ENCODE measurements at regions not wholly inside any gene's neighbourhood (a gene's known extent, or its start where the extent isn't known, plus 50 kb on each side); places are given as distances from the start of the nearest gene placed in this dataset.

DNA sequence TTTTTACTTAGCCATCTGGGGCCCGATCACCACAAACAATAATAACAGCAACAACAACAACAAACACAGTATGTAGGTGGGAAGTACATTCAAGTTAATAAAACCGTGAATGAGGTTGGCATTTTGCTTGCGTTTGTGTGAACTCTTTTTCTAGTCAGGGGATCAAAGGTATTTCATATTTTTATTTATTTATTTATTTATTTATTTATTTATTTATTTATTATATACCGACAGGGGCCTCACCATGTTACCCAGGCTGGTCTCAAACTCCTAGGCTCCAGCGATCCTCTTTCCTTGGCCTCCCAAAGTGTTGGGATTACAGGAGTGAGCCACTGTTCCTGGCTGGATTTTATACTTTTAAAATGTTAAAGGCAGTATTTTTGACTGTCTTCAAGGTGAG is 325.4 kb downstream of the RAPGEF2 start:
- Histone ChIP-seq H3K4me1 (ENCODE audit: control insufficient read depth in 1 of 2, insufficient read depth in 2 of 2, low read length in 2 of 2) (no peaks in the 10 kb centered on the region), H3K36me3 (ENCODE audit: control insufficient read depth in 1 of 2, insufficient read depth in 2 of 2, low read length in 2 of 2) (no peaks in the 10 kb centered on the region), H3K27me3 (ENCODE audit: low read depth, low read length) (no peaks in the 10 kb centered on the region), H3K9me3 (ENCODE audit: control insufficient read depth in 1 of 2, low read length in 2 of 2) (no peaks in the 10 kb centered on the region), H3K4me3 (ENCODE audit: low read depth in 1 of 2, low read length in 2 of 2) (no peak overlapping the region), H3K27ac (ENCODE audit: low read length) (no peak overlapping the region)

DNA sequence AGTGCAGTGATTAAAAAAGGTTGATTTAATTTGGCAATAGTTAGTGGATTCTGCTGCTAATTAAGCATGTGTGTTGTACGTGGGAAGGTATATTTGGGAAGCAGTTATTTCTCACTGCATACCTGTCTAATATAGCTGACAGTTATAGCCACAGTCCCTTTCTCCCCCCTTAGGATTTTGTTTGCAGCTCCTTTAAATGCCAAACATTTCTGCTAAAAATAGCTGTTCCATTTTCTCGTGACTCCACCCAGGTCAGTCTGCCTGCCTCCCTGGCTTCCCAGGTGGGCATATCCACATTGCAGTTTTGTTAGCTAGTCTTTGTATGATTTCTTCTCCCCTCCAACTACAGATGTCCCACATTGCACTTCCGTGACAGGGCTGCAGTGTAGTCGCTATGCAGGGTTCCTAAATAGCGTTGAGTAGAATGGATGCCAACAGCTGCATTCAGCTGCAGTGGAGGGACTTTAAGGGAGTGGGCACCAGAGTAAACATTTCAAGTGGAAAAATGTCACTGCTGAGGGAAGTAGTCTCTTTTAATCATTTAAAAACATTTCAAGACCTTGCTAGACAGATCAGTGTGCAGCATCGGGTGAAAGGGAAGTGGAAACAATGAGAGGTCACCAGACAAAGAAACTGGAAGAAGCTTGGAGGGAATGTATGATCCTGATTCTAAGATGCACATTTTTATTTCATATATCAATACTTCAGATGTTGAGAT is 326.3 kb downstream of the RAPGEF2 start:
- H3K36me3 ChIP-seq (ENCODE audit: control insufficient read depth in 1 of 2, insufficient read depth in 2 of 2, low read length in 2 of 2) = no peaks in the 10 kb centered on the region
- no peak overlapping the region for H3K27ac ChIP-seq (ENCODE audit: low read length)
- no peak overlapping the region for H3K4me3 ChIP-seq (ENCODE audit: low read depth in 1 of 2, low read length in 2 of 2)
- H3K27me3 ChIP-seq (ENCODE audit: low read depth, low read length) = no peaks in the 10 kb centered on the region
- no peaks in the 10 kb centered on the region for H3K9me3 ChIP-seq (ENCODE audit: control insufficient read depth in 1 of 2, low read length in 2 of 2)
- H3K4me1 ChIP-seq (ENCODE audit: control insufficient read depth in 1 of 2, insufficient read depth in 2 of 2, low read length in 2 of 2) = no peaks in the 10 kb centered on the region

GRCh38 chr4:159429693-159430035 is 326.8 kb downstream of the RAPGEF2 start:
- Histone ChIP-seq H3K27me3 (ENCODE audit: low read depth, low read length) (no peaks in the 10 kb centered on the region), H3K9me3 (ENCODE audit: control insufficient read depth in 1 of 2, low read length in 2 of 2) (no peaks in the 10 kb centered on the region), H3K4me3 (ENCODE audit: low read depth in 1 of 2, low read length in 2 of 2) (no peak overlapping the region), H3K36me3 (ENCODE audit: control insufficient read depth in 1 of 2, insufficient read depth in 2 of 2, low read length in 2 of 2) (no peaks in the 10 kb centered on the region), H3K27ac (ENCODE audit: low read length) (no peak overlapping the region), H3K4me1 (ENCODE audit: control insufficient read depth in 1 of 2, insufficient read depth in 2 of 2, low read length in 2 of 2) (no peaks in the 10 kb centered on the region)

- no peak overlapping the region for H3K4me3 ChIP-seq (ENCODE audit: low read depth in 1 of 2, low read length in 2 of 2)
- no peaks in the 10 kb centered on the region for H3K4me1 ChIP-seq (ENCODE audit: control insufficient read depth in 1 of 2, insufficient read depth in 2 of 2, low read length in 2 of 2)
- no peaks in the 10 kb centered on the region for H3K36me3 ChIP-seq (ENCODE audit: control insufficient read depth in 1 of 2, insufficient read depth in 2 of 2, low read length in 2 of 2)
- no peaks in the 10 kb centered on the region for H3K27me3 ChIP-seq (ENCODE audit: low read depth, low read length)
- H3K9me3 ChIP-seq (ENCODE audit: control insufficient read depth in 1 of 2, low read length in 2 of 2) = no peaks in the 10 kb centered on the region
- no peak overlapping the region for H3K27ac ChIP-seq (ENCODE audit: low read length)
Measured at GRCh38 chr4:159430896-159431295, 328.0 kb downstream of the RAPGEF2 start.

DNA sequence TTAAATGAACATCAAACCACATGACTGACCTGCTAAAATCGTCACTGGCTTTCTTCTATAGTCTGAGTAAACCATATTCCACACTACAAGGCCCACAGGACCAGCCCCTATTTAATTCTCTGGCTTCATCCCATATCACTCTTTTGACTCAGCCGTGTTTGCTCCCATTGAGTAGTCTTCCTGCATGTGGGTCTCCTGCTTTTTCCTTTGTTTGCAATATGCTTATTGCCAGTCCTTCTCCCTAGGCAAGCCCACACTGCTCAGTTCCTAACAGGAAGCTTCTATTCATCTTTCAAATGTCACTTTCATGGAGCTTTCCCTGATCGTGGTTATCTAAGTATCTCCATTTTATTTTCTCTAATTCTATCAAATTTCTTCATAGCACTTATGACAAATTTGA is 329.6 kb downstream of the RAPGEF2 start:
- no peaks in the 10 kb centered on the region for H3K9me3 ChIP-seq (ENCODE audit: control insufficient read depth in 1 of 2, low read length in 2 of 2)
- no peaks in the 10 kb centered on the region for H3K36me3 ChIP-seq (ENCODE audit: control insufficient read depth in 1 of 2, insufficient read depth in 2 of 2, low read length in 2 of 2)
- no peaks in the 10 kb centered on the region for H3K27me3 ChIP-seq (ENCODE audit: low read depth, low read length)
- H3K4me3 ChIP-seq (ENCODE audit: low read depth in 1 of 2, low read length in 2 of 2) = no peak overlapping the region
- H3K27ac ChIP-seq (ENCODE audit: low read length) = no peak overlapping the region
- H3K4me1 ChIP-seq (ENCODE audit: control insufficient read depth in 1 of 2, insufficient read depth in 2 of 2, low read length in 2 of 2) = no peaks in the 10 kb centered on the region

DNA sequence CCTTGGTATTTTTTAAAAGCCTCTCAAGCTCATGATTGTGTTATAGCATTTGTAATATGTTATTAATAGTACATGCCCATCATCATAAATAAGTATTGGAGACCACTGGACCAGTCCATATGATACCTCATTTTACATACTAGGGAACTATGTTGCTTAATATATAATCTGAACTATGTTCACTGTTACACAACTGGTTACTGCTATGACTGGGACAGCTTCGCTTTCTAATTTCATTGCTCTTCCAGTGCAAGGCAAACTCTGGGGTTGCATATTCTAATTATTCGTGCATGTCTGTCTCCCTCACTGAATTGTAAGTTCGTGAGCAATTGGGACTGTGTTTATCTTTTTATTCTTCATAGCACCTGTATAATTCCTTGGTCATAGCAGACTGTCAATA is 330.5 kb downstream of the RAPGEF2 start:
- H3K36me3 ChIP-seq (ENCODE audit: control insufficient read depth in 1 of 2, insufficient read depth in 2 of 2, low read length in 2 of 2) = no peaks in the 10 kb centered on the region
- H3K4me3 ChIP-seq (ENCODE audit: low read depth in 1 of 2, low read length in 2 of 2) = no peak overlapping the region
- H3K27ac ChIP-seq (ENCODE audit: low read length) = no peak overlapping the region
- H3K27me3 ChIP-seq (ENCODE audit: low read depth, low read length) = no peaks in the 10 kb centered on the region
- no peaks in the 10 kb centered on the region for H3K4me1 ChIP-seq (ENCODE audit: control insufficient read depth in 1 of 2, insufficient read depth in 2 of 2, low read length in 2 of 2)
- no peaks in the 10 kb centered on the region for H3K9me3 ChIP-seq (ENCODE audit: control insufficient read depth in 1 of 2, low read length in 2 of 2)

DNA sequence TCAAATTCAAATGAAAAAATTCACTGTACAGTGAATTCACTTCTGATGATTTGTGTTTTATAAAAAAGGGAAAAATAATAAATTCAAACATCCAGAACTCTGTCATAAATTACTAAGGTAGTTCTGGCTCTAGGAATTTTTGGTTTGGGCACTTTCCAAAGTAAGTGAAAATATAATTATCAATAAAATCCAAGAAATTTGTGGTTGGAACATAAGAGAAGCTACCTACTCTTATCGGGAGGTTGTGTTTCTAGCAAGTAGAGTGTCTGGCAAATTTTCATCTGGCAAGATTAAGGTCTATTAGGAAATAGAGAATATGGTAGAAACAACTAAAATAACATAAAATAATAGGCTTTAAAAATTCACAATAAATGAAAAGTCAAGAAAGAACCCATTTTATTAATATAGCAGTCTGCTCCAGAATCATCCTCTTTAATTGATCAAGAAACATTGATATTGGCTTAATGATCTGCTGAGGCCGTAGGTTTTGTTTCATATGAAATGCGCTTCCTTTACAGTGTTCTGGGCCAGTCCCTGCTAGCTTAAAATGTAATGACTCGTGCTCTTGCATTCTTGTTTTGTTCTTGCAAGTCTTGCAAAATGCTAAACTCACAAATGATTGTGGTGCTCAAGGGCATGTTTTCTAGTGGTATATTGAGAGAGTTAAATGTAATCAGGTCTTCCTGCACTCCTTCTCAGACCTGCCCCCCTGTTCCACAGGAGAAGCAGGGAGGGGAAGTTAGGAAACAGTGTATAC is 331.4 kb downstream of the RAPGEF2 start:
- no peaks in the 10 kb centered on the region for H3K9me3 ChIP-seq (ENCODE audit: control insufficient read depth in 1 of 2, low read length in 2 of 2)
- no peak overlapping the region for H3K27ac ChIP-seq (ENCODE audit: low read length)
- H3K27me3 ChIP-seq (ENCODE audit: low read depth, low read length) = no peaks in the 10 kb centered on the region
- H3K36me3 ChIP-seq (ENCODE audit: control insufficient read depth in 1 of 2, insufficient read depth in 2 of 2, low read length in 2 of 2) = no peaks in the 10 kb centered on the region
- no peak overlapping the region for H3K4me3 ChIP-seq (ENCODE audit: low read depth in 1 of 2, low read length in 2 of 2)
- no peaks in the 10 kb centered on the region for H3K4me1 ChIP-seq (ENCODE audit: control insufficient read depth in 1 of 2, insufficient read depth in 2 of 2, low read length in 2 of 2)

DNA sequence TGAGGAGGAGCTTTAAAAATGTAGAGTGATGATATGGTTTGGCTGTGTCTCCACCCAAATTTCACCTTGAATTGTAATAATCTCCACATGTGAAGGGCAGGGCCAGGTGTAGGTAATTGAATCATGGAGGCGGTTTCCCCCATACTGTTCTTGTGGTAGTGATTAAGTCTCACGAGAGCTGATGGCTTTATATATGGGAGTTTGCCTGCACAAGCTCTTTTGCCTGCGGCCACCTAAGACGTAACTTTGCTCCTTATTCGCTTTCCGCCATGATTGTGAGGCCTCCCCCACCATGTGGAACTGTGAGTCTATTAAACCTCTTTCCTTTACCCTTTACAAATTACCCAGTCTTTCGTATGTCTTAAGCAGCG is 332.0 kb downstream of the RAPGEF2 start:
- Histone ChIP-seq H3K9me3 (ENCODE audit: control insufficient read depth in 1 of 2, low read length in 2 of 2) (no peaks in the 10 kb centered on the region), H3K36me3 (ENCODE audit: control insufficient read depth in 1 of 2, insufficient read depth in 2 of 2, low read length in 2 of 2) (no peaks in the 10 kb centered on the region), H3K27ac (ENCODE audit: low read length) (no peak overlapping the region), H3K4me1 (ENCODE audit: control insufficient read depth in 1 of 2, insufficient read depth in 2 of 2, low read length in 2 of 2) (no peaks in the 10 kb centered on the region), H3K4me3 (ENCODE audit: low read depth in 1 of 2, low read length in 2 of 2) (no peak overlapping the region), H3K27me3 (ENCODE audit: low read depth, low read length) (no peaks in the 10 kb centered on the region)

DNA sequence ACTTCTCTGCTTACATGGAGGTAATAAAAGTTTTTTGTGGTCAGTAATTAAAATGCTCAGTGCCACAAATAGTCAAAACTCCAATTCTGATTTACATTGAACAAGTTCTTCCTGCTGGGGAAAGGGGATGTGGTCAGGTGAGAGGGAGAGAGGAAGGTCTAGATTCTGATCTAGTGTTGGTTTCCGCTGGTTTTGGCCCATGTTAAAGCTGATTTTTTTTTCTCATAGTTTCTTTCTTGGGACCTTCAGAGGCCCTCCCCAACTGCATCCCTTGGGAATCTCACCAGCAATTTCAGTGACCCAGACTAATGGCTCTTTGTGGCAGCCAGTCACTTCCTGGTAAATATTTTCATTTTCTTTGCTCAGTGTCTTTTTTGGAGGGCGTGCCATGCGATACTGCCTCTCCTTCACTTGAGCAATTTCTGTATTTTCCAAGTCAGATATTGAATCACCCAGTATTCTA is 332.7 kb downstream of the RAPGEF2 start:
- no peaks in the 10 kb centered on the region for H3K9me3 ChIP-seq (ENCODE audit: control insufficient read depth in 1 of 2, low read length in 2 of 2)
- H3K36me3 ChIP-seq (ENCODE audit: control insufficient read depth in 1 of 2, insufficient read depth in 2 of 2, low read length in 2 of 2) = no peaks in the 10 kb centered on the region
- no peak overlapping the region for H3K27ac ChIP-seq (ENCODE audit: low read length)
- H3K4me3 ChIP-seq (ENCODE audit: low read depth in 1 of 2, low read length in 2 of 2) = no peak overlapping the region
- H3K27me3 ChIP-seq (ENCODE audit: low read depth, low read length) = no peaks in the 10 kb centered on the region
- no peaks in the 10 kb centered on the region for H3K4me1 ChIP-seq (ENCODE audit: control insufficient read depth in 1 of 2, insufficient read depth in 2 of 2, low read length in 2 of 2)

DNA sequence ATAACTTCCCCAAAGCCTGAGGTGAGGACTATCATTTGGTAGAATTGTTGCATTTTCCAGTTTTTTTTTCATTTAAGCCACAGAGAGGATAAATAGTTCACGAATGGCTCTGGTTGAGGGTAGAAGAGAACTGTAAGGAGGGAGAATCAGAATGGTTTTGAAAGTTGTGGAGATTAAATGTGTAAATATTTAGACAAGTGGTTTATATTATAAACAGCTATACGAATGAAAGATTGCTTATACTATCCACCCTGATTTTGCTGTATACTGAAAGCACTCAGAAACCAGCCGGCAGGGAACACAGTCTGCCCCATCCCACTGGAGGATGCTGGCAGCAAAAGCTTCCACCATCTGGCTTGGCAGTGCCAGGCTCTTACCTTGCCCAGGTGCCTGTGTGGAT is 341.1 kb downstream of the RAPGEF2 start:
- Histone ChIP-seq H3K27ac (ENCODE audit: low read length) (no peak overlapping the region), H3K9me3 (ENCODE audit: control insufficient read depth in 1 of 2, low read length in 2 of 2) (no peaks in the 10 kb centered on the region), H3K4me3 (ENCODE audit: low read depth in 1 of 2, low read length in 2 of 2) (no peak overlapping the region), H3K36me3 (ENCODE audit: control insufficient read depth in 1 of 2, insufficient read depth in 2 of 2, low read length in 2 of 2) (no peaks in the 10 kb centered on the region), H3K4me1 (ENCODE audit: control insufficient read depth in 1 of 2, insufficient read depth in 2 of 2, low read length in 2 of 2) (no peaks in the 10 kb centered on the region), H3K27me3 (ENCODE audit: low read depth, low read length) (no peaks in the 10 kb centered on the region)

GRCh38 chr4:159444678-159445077 is 341.8 kb downstream of the RAPGEF2 start:
- Histone ChIP-seq H3K4me1 (ENCODE audit: control insufficient read depth in 1 of 2, insufficient read depth in 2 of 2, low read length in 2 of 2) (no peaks in the 10 kb centered on the region), H3K27me3 (ENCODE audit: low read depth, low read length) (no peaks in the 10 kb centered on the region), H3K36me3 (ENCODE audit: control insufficient read depth in 1 of 2, insufficient read depth in 2 of 2, low read length in 2 of 2) (no peaks in the 10 kb centered on the region)

DNA sequence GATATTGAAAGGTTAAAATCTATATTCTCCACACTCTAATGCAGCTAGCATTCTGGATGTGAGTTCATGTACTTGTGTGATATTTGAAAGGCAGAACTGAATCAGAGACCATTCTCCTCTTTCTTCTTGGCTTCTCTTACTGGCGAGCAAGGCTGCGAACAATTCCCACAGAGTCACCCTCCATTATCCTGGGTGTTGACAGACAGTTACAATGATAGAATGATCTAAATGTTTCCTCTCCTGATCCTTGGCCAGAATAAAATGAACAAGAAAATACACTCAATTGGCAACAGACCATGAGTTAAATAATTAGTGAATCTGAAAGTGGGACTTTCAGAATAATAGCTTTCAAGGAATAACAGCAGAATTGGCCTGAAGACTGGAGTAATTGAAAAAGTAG is 342.8 kb downstream of the RAPGEF2 start:
- Histone ChIP-seq H3K4me1 (ENCODE audit: control insufficient read depth in 1 of 2, insufficient read depth in 2 of 2, low read length in 2 of 2) (no peaks in the 10 kb centered on the region), H3K9me3 (ENCODE audit: control insufficient read depth in 1 of 2, low read length in 2 of 2) (no peaks in the 10 kb centered on the region), H3K4me3 (ENCODE audit: low read depth in 1 of 2, low read length in 2 of 2) (no peak overlapping the region), H3K36me3 (ENCODE audit: control insufficient read depth in 1 of 2, insufficient read depth in 2 of 2, low read length in 2 of 2) (no peaks in the 10 kb centered on the region), H3K27ac (ENCODE audit: low read length) (no peak overlapping the region), H3K27me3 (ENCODE audit: low read depth, low read length) (no peaks in the 10 kb centered on the region)

More at GRCh38 chr4:159444678-159445077, 341.8 kb downstream of the RAPGEF2 start:
- no peak overlapping the region for H3K4me3 ChIP-seq (ENCODE audit: low read depth in 1 of 2, low read length in 2 of 2)
- no peaks in the 10 kb centered on the region for H3K9me3 ChIP-seq (ENCODE audit: control insufficient read depth in 1 of 2, low read length in 2 of 2)
- no peak overlapping the region for H3K27ac ChIP-seq (ENCODE audit: low read length)
